Liver (tissue), 3 donors: ENCODE measurements at regions not wholly inside any gene's neighbourhood (a gene's known extent, or its start where the extent isn't known, plus 50 kb on each side); places are given as distances from the start of the nearest gene placed in this dataset.

Experiments used
- EGR1 ChIP-seq, 2 donors: IDR thresholded peaks; 2 replicates each; pipeline ENCODE4 v1.6.1; 2016 to 2018; ENCODE audit warnings: antibody characterized with exemption in 2 of 2, low read depth in 2 of 2
- TF ChIP-seq, protein P1 (sequence below): fragments of 150-350 bp; IDR thresholded peaks from 2 replicates; pipeline ENCODE4 v1.5.1; 2017; ENCODE audit warnings: improper control_type of control experiment, low read depth, low read length; ENCODE audit not compliant: missing input control
- donor health status: healthy.
- donor health status: healthy.

DNA sequence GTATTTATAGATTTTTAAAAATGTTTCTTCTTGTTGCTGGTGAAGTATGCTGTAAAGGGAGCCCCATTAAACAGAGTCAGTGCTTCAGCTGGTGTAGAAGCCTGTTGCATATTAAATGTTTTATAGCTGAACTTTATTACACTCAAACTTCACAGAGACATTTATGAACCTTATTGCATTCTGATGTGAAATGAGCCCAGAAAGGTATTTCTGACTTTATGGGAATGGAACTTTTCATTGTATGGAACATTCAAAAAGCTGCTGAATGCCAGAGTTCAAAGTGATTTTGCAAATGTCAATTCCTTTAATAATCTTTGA lies 329.3 kb upstream of the RASGRP1 start:
- TF ChIP-seq, protein P1, sequence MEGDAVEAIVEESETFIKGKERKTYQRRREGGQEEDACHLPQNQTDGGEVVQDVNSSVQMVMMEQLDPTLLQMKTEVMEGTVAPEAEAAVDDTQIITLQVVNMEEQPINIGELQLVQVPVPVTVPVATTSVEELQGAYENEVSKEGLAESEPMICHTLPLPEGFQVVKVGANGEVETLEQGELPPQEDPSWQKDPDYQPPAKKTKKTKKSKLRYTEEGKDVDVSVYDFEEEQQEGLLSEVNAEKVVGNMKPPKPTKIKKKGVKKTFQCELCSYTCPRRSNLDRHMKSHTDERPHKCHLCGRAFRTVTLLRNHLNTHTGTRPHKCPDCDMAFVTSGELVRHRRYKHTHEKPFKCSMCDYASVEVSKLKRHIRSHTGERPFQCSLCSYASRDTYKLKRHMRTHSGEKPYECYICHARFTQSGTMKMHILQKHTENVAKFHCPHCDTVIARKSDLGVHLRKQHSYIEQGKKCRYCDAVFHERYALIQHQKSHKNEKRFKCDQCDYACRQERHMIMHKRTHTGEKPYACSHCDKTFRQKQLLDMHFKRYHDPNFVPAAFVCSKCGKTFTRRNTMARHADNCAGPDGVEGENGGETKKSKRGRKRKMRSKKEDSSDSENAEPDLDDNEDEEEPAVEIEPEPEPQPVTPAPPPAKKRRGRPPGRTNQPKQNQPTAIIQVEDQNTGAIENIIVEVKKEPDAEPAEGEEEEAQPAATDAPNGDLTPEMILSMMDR = no peak
- no peak for TF ChIP-seq EGR1 (IDR thresholded peaks at IDR 0.05; ENCODE audit: low read depth in 2 of 2)
